Fibroblast of skin of scalp (primary cell): ENCODE measurements at regions not wholly inside any gene's neighbourhood (a gene's known extent, or its start where the extent isn't known, plus 50 kb on each side); places are given as distances from the start of the nearest gene placed in this dataset.

ENCODE experiments used
- DNase-seq: peaks from one replicate; pipeline ENCODE4 v3.0.0-alpha.2; 2013

- peak; percentile 62 for DNase-seq
Measured at GRCh38 chr2:238963161-238963970, 115.5 kb downstream of the TWIST2 start.

- DNase-seq = no peak
Measured at GRCh38 chr2:238963971-238964328, 116.1 kb downstream of the TWIST2 start.

- DNase-seq = no peak
Measured at GRCh38 chr2:238964544-238965067, 116.7 kb downstream of the TWIST2 start.

GRCh38 chr2:238965371-238966071, 117.6 kb downstream of the TWIST2 start:
- no peak for DNase-seq

GRCh38 chr2:238966072-238966937, 118.4 kb downstream of the TWIST2 start:
- no peak for DNase-seq

GRCh38 chr2:238967031-238967977, 119.4 kb downstream of the TWIST2 start:
- no peak for DNase-seq

- no peak for DNase-seq
Measured at GRCh38 chr2:238967978-238968360, 120.1 kb downstream of the TWIST2 start.

GRCh38 chr2:238968616-238969384, 120.9 kb downstream of the TWIST2 start:
- DNase-seq = no peak

GRCh38 chr2:238969857-238970256, 122.0 kb downstream of the TWIST2 start:
- no peak for DNase-seq

GRCh38 chr2:238970553-238971081, 122.7 kb downstream of the TWIST2 start:
- peak; percentile 57 for DNase-seq

- DNase-seq = no peak
Measured at GRCh38 chr2:238971318-238972145, 123.6 kb downstream of the TWIST2 start.

GRCh38 chr2:238972146-238972445, 124.2 kb downstream of the TWIST2 start:
- DNase-seq = no peak

- DNase-seq = peak; percentile 47
Measured at GRCh38 chr2:238973038-238973739, 125.3 kb downstream of the TWIST2 start.

- DNase-seq = peak; percentile 38
Measured at GRCh38 chr2:238974081-238974480, 126.2 kb downstream of the TWIST2 start.

GRCh38 chr2:238974501-238975166, 126.7 kb downstream of the TWIST2 start:
- peak; percentile 87 for DNase-seq

GRCh38 chr2:238975408-238975807, 127.5 kb downstream of the TWIST2 start:
- no peak for DNase-seq

GRCh38 chr2:238978497-238978896, 130.6 kb downstream of the TWIST2 start:
- peak; percentile 61 for DNase-seq

- no peak for DNase-seq
Measured at GRCh38 chr2:238979636-238980035, 131.8 kb downstream of the TWIST2 start.
